ENCODE measurements at regions not wholly inside any gene's neighbourhood (a gene's known extent, or its start where the extent isn't known, plus 50 kb on each side); places are given as distances from the start of the nearest gene placed in this dataset.

DNA sequence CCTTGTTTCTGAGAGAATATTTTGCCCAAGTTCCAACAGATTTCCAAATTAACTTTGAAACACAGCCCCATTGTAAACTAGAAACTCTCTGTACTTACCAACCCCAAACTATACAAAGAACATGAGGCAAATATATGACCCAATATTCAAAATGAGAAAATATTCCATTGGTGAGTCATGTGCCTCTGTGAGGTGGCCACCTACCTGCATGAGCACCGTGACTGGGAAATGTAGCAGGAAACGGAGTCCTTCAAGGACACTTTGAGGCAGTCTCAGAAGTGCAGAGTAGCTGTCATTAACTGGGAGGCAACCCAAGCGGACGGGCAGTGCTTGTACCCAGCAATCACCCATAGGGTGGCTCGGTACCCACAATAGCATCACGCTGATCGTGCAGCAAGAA is 335.5 kb upstream of the NOX3 start:
- TF ChIP-seq CTCF (IDR thresholded peaks at IDR 0.05; ENCODE audit: low read depth, low read length): no peak
- TF ChIP-seq EZH2phosphoT487 (IDR thresholded peaks at IDR 0.05; ENCODE audit: low read depth): no peak
